Heart left ventricle (tissue), 13 donors: ENCODE measurements at regions not wholly inside any gene's neighbourhood (a gene's known extent, or its start where the extent isn't known, plus 50 kb on each side); places are given as distances from the start of the nearest gene placed in this dataset.

Experiments
- POLR2A ChIP-seq, 2 donors: fragments of 450-650 bp; IDR thresholded peaks; one replicate each; pipeline ENCODE4 v1.6.1; 2017; ENCODE audit warnings: antibody characterized with exemption in 2 of 2, mild to moderate bottlenecking in 2 of 2, moderate library complexity in 2 of 2
- TF ChIP-seq, protein P1 (sequence below), 12 donors: fragments of 200-600 bp; sonication (generic) in 4 of 12; IDR thresholded peaks; one replicate each; pipeline versions ENCODE4 v1.5.0 to v1.8.0; 2018 to 2022; ENCODE audit warnings: antibody characterized with exemption in 12 of 12, mild to moderate bottlenecking in 5 of 12
- donor health status: ischemic (EF 13 %, LVEDD 7.1; RV severe dilation, severe dysfunction).
- donor health status: DM: no; HTN: yes; CAD: no.
- donor health status: DM: no; HTN: no; CAD: no.
- donor health status: ischemic (EF 25% LVEDD 6.9; RV normal size, moderate dysfunction).
- donor health status: ischemic (EF 25% LVEDD 5.7; RV mildly dilated, moderate dysfunction).
- donor health status: ischemic (EF 35%, LVEDD 5.7; RV mildly dilated, moderate dysfunction).
- donor health status: nonischemic (EF 11% LVEDD 7.7; RV severe dilation, severe dysfunction).
- donor health status: DM: yes; HTN: yes; CAD: no.
- donor health status: PGD.
- donor health status: ischemic (EF 29% LVEDD 5.4; RV normal size, mild dysfunction).
- donor health status: nonischemic (EF 23%, LVEDD 6.1; RV moderate dilation, normal function).

DNA sequence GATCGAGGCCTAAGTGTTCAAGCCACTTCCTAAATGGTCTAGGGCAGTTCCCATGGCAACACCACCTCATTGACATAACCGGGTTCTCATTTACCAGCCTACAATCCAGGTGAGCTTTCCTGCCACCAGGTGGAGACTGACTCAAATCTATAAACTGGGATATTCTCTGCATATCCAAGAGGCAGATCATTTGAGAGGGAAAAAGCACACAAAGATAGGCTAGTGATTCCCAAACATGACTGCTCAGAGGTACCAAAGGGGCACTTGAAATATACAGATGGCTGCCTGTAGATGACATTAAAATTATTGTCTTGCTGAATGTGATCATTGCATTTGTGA, 141.3 kb upstream of the PROK2 start:
- TF ChIP-seq, protein P1, sequence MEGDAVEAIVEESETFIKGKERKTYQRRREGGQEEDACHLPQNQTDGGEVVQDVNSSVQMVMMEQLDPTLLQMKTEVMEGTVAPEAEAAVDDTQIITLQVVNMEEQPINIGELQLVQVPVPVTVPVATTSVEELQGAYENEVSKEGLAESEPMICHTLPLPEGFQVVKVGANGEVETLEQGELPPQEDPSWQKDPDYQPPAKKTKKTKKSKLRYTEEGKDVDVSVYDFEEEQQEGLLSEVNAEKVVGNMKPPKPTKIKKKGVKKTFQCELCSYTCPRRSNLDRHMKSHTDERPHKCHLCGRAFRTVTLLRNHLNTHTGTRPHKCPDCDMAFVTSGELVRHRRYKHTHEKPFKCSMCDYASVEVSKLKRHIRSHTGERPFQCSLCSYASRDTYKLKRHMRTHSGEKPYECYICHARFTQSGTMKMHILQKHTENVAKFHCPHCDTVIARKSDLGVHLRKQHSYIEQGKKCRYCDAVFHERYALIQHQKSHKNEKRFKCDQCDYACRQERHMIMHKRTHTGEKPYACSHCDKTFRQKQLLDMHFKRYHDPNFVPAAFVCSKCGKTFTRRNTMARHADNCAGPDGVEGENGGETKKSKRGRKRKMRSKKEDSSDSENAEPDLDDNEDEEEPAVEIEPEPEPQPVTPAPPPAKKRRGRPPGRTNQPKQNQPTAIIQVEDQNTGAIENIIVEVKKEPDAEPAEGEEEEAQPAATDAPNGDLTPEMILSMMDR (IDR thresholded peaks at IDR 0.05), result peak in 4 of 12 donors; percentile 10 to 20 (median 17)
- TF ChIP-seq POLR2A (IDR thresholded peaks at IDR 0.05), result no peak
